SK-N-SH (cell line): ENCODE measurements at regions not wholly inside any gene's neighbourhood (a gene's known extent, or its start where the extent isn't known, plus 50 kb on each side); places are given as distances from the start of the nearest gene placed in this dataset.

ENCODE experiments used
- CTCF ChIA-PET: fragments of 300-600, 350-600 bp; formaldehyde crosslinking; extraction: SDS; loops from one replicate; lab custom pipeline; 2021; lab: Yijun Ruan, JAX
- POLR2A ChIA-PET: fragments of 350-600 bp; sonication (Branson Sonifier 250); formaldehyde crosslinking; extraction: SDS; loops from one replicate; lab custom pipeline; 2020; ENCODE audit warnings: antibody characterized with exemption, inconsistent platforms; lab: Yijun Ruan, JAX
- DNase-seq: peaks from one replicate; pipeline ENCODE4 v3.0.0; 2012
- H2AFZ ChIP-seq: fragments of 200-600 bp; sonication (generic); 2 replicates; pipeline ENCODE4 v1.8.1; 2016; ENCODE audit warnings: antibody characterized with exemption, mild to moderate bottlenecking, low read depth
- H3F3A ChIP-seq: fragments of 200-600 bp; sonication (generic); replicated peaks from 2 replicates; pipeline ENCODE3; 2016; ENCODE audit warnings: antibody characterized with exemption, mild to moderate bottlenecking; ENCODE audit not compliant: insufficient read depth
- H3K27ac ChIP-seq, 2 experiments: fragments of 200-500 bp in 1 of 2; fragments of 200-600 bp in 1 of 2; sonication (Bioruptor generic) in 1 of 2; sonication (generic), shearing (Covaris generic) in 1 of 2; 2 replicates each; pipeline versions ENCODE4 v1.5.1 to v1.6.1; 2014 to 2016; ENCODE audit warnings: low read depth in 2 of 2, inconsistent platforms in 1 of 2, low read length in 1 of 2, mild to moderate bottlenecking in 1 of 2, mixed read lengths in 1 of 2
- H3K27me3 ChIP-seq: fragments of 200-600 bp; sonication (generic), shearing (Covaris generic); 2 replicates; pipeline ENCODE4 v1.6.1; 2016; ENCODE audit warnings: mixed run types; ENCODE audit not compliant: insufficient read depth
- H3K36me3 ChIP-seq, 2 experiments: fragments of 200-500 bp in 1 of 2; fragments of 200-600 bp in 1 of 2; sonication (Bioruptor generic) in 1 of 2; sonication (generic) in 1 of 2; replicated peaks in 1 of 2; 2 replicates each; pipeline versions ENCODE3 to v1.5.1; 2014 to 2016; ENCODE audit warnings: low read length in 1 of 2, mild to moderate bottlenecking in 1 of 2; ENCODE audit not compliant: insufficient read depth in 2 of 2, control insufficient read depth in 1 of 2
- H3K4me1 ChIP-seq, 2 experiments: fragments of 200-500 bp in 1 of 2; fragments of 200-600 bp in 1 of 2; sonication (Bioruptor generic) in 1 of 2; sonication (generic), shearing (Covaris generic) in 1 of 2; 2 replicates each; pipeline versions ENCODE4 v1.5.1 to v1.6.1; 2014 to 2016; ENCODE audit warnings: low read depth in 1 of 2, low read length in 1 of 2, mixed run types in 1 of 2; ENCODE audit not compliant: insufficient read depth in 2 of 2, control insufficient read depth in 1 of 2
- H3K4me2 ChIP-seq: fragments of 200-600 bp; sonication (generic), shearing (Covaris generic); 2 replicates; pipeline ENCODE4 v1.6.1; 2017; ENCODE audit warnings: mixed run types
- H3K4me3 ChIP-seq, 2 experiments: fragments of 200-500 bp in 1 of 2; fragments of 200-600 bp in 1 of 2; sonication (Bioruptor generic) in 1 of 2; sonication (generic), shearing (Covaris generic) in 1 of 2; 2 replicates each; pipeline versions ENCODE4 v1.5.1 to v1.8.1; 2014 to 2016; ENCODE audit warnings: low read depth in 2 of 2, inconsistent platforms in 1 of 2, low read length in 1 of 2, mild to moderate bottlenecking in 1 of 2, mixed read lengths in 1 of 2, moderate library complexity in 1 of 2
- H3K79me2 ChIP-seq: fragments of 200-600 bp; sonication (generic); 2 replicates; pipeline ENCODE4 v1.8.1; 2017; ENCODE audit warnings: mild to moderate bottlenecking; ENCODE audit not compliant: insufficient read depth
- H3K9ac ChIP-seq: fragments of 200-600 bp; sonication (generic); 2 replicates; pipeline ENCODE4 v1.6.1; 2017; ENCODE audit warnings: mixed run types
- H3K9me2 ChIP-seq: fragments of 200-600 bp; sonication (generic); 2 replicates; pipeline ENCODE4 v1.6.1; 2017; ENCODE audit warnings: mixed run types
- H3K9me3 ChIP-seq: fragments of 200-600 bp; sonication (generic); 2 replicates; pipeline ENCODE4 v1.6.1; 2017; ENCODE audit warnings: mixed run types, mild to moderate bottlenecking, moderate library complexity
- H4K20me1 ChIP-seq: fragments of 200-600 bp; sonication (generic); 2 replicates; pipeline ENCODE4 v1.6.1; 2017; ENCODE audit warnings: mild to moderate bottlenecking, mixed run types; ENCODE audit not compliant: insufficient read depth
- ELF1 ChIP-seq: IDR thresholded peaks from 2 replicates; pipeline ENCODE4 v1.4.0; 2012
- EP300 ChIP-seq, 2 experiments: IDR thresholded peaks; 2 replicates each; pipeline versions ENCODE4 v1.4.0 to v1.6.1; 2012; ENCODE audit warnings: borderline replicate concordance in 1 of 2, low read depth in 1 of 2, low read length in 1 of 2
- FOXJ3 ChIP-seq: sonication (generic); formaldehyde crosslinking; IDR thresholded peaks from 2 replicates; pipeline ENCODE4 v1.5.1; 2020; ENCODE audit warnings: mild to moderate bottlenecking, missing genetic modification reagents
- FOXM1 ChIP-seq: IDR thresholded peaks from 2 replicates; pipeline ENCODE4 v1.4.0; 2012; ENCODE audit warnings: low read depth, mild to moderate bottlenecking
- GABPA ChIP-seq: IDR thresholded peaks from 2 replicates; pipeline ENCODE4 v1.4.0; 2012; ENCODE audit warnings: low read depth, mild to moderate bottlenecking
- NFIC ChIP-seq: IDR thresholded peaks from 2 replicates; pipeline ENCODE4 v1.4.0; 2012; ENCODE audit warnings: borderline replicate concordance
- RAD21 ChIP-seq: IDR thresholded peaks from 2 replicates; pipeline ENCODE4 v1.6.1; 2012; ENCODE audit warnings: mild to moderate bottlenecking, low read length
- SMC3 ChIP-seq: IDR thresholded peaks from 2 replicates; pipeline ENCODE4 v1.6.1; 2012; ENCODE audit warnings: low read depth, low read length, improper control_type of control experiment
- TCF12 ChIP-seq: IDR thresholded peaks from 2 replicates; pipeline ENCODE4 v1.4.0; 2012
- WGBS: methylation state at CpG from one replicate; pipeline ENCODE4 v1.1.6; 2017; ENCODE audit warnings: low lambda C conversion rate; 5-methylcytosine and 5-hydroxymethylcytosine counted together
- TF ChIP-seq, protein P1 (sequence below): IDR thresholded peaks from 2 replicates; pipeline ENCODE4 v1.4.0; 2012; ENCODE audit warnings: low read depth, borderline replicate concordance
- TF ChIP-seq, protein P2 (sequence below): fragments of 150-350 bp; IDR thresholded peaks from 2 replicates; pipeline ENCODE4 v1.6.1; 2016; ENCODE audit warnings: mild to moderate bottlenecking, low read depth, low read length
- TF ChIP-seq, protein P3 (sequence below): IDR thresholded peaks from 2 replicates; pipeline ENCODE4; 2012
- TF ChIP-seq, protein P4 (sequence below): IDR thresholded peaks from 2 replicates; pipeline ENCODE4 v1.4.0; 2012; ENCODE audit warnings: low read depth, borderline replicate concordance

DNA sequence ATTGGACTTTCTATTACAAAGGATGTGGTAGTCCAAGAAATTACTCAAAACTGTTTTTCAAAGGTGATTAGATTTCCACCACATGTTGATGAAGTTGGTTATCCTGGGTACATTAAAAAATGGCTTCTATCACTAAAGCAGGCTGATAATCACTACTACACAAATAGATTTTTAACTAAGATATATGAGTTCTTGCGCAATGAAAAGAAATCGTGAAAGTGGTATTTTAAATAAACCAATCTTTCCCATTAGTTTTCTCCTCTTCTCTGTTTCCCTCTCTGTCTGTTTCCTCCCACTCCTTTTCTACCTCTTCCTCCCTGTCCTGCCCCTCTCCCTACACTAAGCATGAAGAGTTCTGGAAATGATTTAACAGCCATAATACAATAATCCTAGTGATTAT lies 487.9 kb upstream of the CITED2 start:
- H3K4me2 ChIP-seq = no peak overlapping the region
- no peak for DNase-seq
- WGBS = 90% methylated on average over 2 of the region's 2 CpGs
- H3K4me3 ChIP-seq = no peak overlapping the region
- H2AFZ ChIP-seq = no peak overlapping the region
- H3K36me3 ChIP-seq = no peaks in the 10 kb centered on the region
- no peak overlapping the region for H3K27ac ChIP-seq
- H4K20me1 ChIP-seq = no peaks in the 10 kb centered on the region
- H3K9me2 ChIP-seq = no peaks in the 10 kb centered on the region
- H3K9me3 ChIP-seq = no peaks in the 10 kb centered on the region
- H3K9ac ChIP-seq = no peak overlapping the region
- H3K79me2 ChIP-seq = no peaks in the 10 kb centered on the region
- no peak for TF ChIP-seq FOXJ3 (CRISPR knock-in tag)
- TF ChIP-seq, protein P1, sequence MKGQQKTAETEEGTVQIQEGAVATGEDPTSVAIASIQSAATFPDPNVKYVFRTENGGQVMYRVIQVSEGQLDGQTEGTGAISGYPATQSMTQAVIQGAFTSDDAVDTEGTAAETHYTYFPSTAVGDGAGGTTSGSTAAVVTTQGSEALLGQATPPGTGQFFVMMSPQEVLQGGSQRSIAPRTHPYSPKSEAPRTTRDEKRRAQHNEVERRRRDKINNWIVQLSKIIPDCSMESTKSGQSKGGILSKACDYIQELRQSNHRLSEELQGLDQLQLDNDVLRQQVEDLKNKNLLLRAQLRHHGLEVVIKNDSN = no peak
- TF ChIP-seq NFIC = no peak
- TF ChIP-seq RAD21 = no peak
- POLR2A ChIA-PET = no interaction called here
- no peaks in the 10 kb centered on the region for H3K4me1 ChIP-seq
- CTCF ChIA-PET = no interaction called here
- H3F3A ChIP-seq = no peaks in the 10 kb centered on the region
- no peaks in the 10 kb centered on the region for H3K27me3 ChIP-seq

DNA sequence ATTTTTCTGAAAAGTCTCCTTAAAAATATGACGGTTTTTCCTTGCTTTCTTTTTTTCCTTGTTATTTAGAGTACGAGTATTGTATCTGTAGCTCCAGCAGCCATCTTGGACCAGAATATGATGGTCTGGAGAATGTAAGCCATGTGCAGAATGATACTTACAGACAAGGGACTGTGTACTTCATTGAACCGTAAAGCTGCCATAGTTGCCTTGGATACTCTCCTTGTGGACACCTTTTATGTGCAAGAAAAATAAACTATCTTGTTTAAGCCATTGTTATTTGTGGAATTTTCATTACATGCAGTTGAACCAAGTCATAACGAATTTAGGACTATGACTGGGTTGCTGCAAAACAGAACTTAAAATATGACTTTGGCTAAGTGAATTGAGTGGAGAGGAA lies 485.8 kb upstream of the CITED2 start:
- Histone ChIP-seq H3K27me3 (no peaks in the 10 kb centered on the region), H3K4me2 (no peak overlapping the region), H3K9me2 (no peaks in the 10 kb centered on the region), H3K4me3 (no peak overlapping the region), H3K36me3 (no peaks in the 10 kb centered on the region), H3K4me1 (no peaks in the 10 kb centered on the region), H3K9ac (no peak overlapping the region), H3K9me3 (no peaks in the 10 kb centered on the region), H3K79me2 (no peaks in the 10 kb centered on the region), H4K20me1 (no peaks in the 10 kb centered on the region), H3K27ac (no peak overlapping the region), H3F3A (no peaks in the 10 kb centered on the region), H2AFZ (no peak overlapping the region)
- POLR2A ChIA-PET = no interaction called here
- CTCF ChIA-PET = no interaction called here
- TF ChIP-seq RAD21 (no peak), FOXM1 (no peak), EP300 (IDR thresholded peaks at IDR 0.05; ENCODE audit: borderline replicate concordance in 1 of 2, low read depth in 1 of 2, low read length in 1 of 2) (no peak)
- TF ChIP-seq, protein P2, sequence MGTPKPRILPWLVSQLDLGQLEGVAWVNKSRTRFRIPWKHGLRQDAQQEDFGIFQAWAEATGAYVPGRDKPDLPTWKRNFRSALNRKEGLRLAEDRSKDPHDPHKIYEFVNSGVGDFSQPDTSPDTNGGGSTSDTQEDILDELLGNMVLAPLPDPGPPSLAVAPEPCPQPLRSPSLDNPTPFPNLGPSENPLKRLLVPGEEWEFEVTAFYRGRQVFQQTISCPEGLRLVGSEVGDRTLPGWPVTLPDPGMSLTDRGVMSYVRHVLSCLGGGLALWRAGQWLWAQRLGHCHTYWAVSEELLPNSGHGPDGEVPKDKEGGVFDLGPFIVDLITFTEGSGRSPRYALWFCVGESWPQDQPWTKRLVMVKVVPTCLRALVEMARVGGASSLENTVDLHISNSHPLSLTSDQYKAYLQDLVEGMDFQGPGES = no peak
- TF ChIP-seq, protein P1 = no peak
- TF ChIP-seq, protein P3, sequence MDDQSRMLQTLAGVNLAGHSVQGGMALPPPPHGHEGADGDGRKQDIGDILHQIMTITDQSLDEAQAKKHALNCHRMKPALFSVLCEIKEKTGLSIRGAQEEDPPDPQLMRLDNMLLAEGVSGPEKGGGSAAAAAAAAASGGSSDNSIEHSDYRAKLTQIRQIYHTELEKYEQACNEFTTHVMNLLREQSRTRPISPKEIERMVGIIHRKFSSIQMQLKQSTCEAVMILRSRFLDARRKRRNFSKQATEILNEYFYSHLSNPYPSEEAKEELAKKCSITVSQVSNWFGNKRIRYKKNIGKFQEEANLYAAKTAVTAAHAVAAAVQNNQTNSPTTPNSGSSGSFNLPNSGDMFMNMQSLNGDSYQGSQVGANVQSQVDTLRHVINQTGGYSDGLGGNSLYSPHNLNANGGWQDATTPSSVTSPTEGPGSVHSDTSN = no peak
- 88% methylated on average over 4 of the region's 4 CpGs for WGBS
- DNase-seq = no peak

DNA sequence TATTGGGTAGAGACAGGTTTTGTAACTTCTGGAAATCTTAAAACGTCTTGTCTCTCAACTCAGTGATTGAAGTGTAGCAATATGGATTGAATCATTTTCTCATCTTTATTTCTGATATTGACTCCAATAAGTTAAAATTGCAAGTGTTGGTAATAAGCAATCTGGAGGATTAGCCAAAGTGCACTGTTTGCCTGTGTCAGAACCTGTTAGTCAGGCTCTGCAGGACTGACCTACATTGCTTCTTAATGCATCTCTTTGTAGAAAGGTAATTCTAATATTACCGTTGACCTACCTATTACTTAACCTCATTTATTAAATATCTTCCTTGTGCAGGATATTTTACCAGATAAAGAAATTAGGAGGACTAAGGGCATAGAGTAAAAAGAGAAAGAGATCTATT lies 484.0 kb upstream of the CITED2 start:
- H3K36me3 ChIP-seq = no peaks in the 10 kb centered on the region
- TF ChIP-seq GABPA = no peak
- TF ChIP-seq TCF12 = no peak
- TF ChIP-seq, protein P1 = no peak
- TF ChIP-seq, protein P4, sequence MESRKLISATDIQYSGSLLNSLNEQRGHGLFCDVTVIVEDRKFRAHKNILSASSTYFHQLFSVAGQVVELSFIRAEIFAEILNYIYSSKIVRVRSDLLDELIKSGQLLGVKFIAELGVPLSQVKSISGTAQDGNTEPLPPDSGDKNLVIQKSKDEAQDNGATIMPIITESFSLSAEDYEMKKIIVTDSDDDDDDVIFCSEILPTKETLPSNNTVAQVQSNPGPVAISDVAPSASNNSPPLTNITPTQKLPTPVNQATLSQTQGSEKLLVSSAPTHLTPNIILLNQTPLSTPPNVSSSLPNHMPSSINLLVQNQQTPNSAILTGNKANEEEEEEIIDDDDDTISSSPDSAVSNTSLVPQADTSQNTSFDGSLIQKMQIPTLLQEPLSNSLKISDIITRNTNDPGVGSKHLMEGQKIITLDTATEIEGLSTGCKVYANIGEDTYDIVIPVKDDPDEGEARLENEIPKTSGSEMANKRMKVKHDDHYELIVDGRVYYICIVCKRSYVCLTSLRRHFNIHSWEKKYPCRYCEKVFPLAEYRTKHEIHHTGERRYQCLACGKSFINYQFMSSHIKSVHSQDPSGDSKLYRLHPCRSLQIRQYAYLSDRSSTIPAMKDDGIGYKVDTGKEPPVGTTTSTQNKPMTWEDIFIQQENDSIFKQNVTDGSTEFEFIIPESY = no peak
- no peak for TF ChIP-seq ELF1
- TF ChIP-seq SMC3 = no peak

More for the DNA sequence above, 484.0 kb upstream of the CITED2 start:
- POLR2A ChIA-PET = no interaction called here
- Histone ChIP-seq H3K9me2 (no peaks in the 10 kb centered on the region), H3K27ac (no peak overlapping the region), H3K79me2 (no peaks in the 10 kb centered on the region), H4K20me1 (no peaks in the 10 kb centered on the region), H3K9me3 (no peaks in the 10 kb centered on the region), H3K4me2 (no peak overlapping the region), H3K4me3 (no peak overlapping the region), H3K9ac (no peak overlapping the region), H3K4me1 (no peaks in the 10 kb centered on the region; a peak in 1 of 4 replicates), H3F3A (no peaks in the 10 kb centered on the region), H3K27me3 (no peaks in the 10 kb centered on the region), H2AFZ (no peak overlapping the region)
- no peak for DNase-seq
- CTCF ChIA-PET = no interaction called here
- WGBS = 75% methylated on average over 2 of the region's 2 CpGs
